ENCODE measurements at regions not wholly inside any gene's neighbourhood (a gene's known extent, or its start where the extent isn't known, plus 50 kb on each side); places are given as distances from the start of the nearest gene placed in this dataset.

DNA sequence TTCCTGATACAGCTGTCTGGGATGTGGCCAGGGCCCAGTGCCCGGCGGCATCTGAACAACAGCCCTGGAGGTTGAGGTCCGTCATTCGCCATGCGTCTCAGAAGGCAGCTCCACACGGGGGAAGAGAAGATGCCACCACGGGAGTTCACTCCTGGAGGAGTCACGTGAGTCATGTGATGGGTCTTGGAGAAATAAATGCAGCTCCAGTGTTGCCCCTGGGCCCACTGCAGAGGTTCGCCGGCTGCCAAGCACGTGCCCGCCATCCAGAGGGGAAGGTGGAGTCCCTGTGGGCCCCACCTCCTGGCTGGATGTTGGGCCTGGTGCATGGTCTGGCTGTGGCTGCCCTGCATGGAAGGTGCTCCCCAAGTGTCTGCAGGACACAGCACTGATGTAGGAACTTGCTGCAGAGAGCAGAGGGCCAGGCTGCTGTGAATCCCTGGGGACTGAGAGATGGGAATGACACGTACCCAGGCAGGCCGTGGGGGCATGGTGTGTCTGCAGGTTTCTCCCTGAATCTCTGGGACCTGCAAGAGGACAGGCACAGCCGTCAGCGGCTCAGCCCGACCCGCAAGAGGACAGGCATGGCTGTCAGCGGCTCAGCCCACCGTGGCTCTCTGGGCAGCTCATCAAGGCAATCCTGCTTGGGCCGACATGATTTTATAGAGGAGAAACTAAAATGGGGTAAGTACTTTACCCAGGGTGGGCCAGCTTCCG, 418.3 kb upstream of the IRX4 start:
- 89 to 90% methylated on average over 9 to 22 of the region's 22 CpGs for WGBS, 2 donors
- Histone ChIP-seq H3K9me3 (no peaks in the 10 kb centered on the region), H3K27ac (no peak overlapping the region), H3K4me3 (no peak overlapping the region), H3K36me3 (no peaks in the 10 kb centered on the region), H3K27me3 (no peaks in the 10 kb centered on the region), H3K4me1 (no peaks in the 10 kb centered on the region)
- no peak for ATAC-seq (ENCODE audit: low FRiP score in 2 of 2)
- peak in 1 of 2 donors; percentile 68 for DNase-seq
- TF ChIP-seq, protein P1, sequence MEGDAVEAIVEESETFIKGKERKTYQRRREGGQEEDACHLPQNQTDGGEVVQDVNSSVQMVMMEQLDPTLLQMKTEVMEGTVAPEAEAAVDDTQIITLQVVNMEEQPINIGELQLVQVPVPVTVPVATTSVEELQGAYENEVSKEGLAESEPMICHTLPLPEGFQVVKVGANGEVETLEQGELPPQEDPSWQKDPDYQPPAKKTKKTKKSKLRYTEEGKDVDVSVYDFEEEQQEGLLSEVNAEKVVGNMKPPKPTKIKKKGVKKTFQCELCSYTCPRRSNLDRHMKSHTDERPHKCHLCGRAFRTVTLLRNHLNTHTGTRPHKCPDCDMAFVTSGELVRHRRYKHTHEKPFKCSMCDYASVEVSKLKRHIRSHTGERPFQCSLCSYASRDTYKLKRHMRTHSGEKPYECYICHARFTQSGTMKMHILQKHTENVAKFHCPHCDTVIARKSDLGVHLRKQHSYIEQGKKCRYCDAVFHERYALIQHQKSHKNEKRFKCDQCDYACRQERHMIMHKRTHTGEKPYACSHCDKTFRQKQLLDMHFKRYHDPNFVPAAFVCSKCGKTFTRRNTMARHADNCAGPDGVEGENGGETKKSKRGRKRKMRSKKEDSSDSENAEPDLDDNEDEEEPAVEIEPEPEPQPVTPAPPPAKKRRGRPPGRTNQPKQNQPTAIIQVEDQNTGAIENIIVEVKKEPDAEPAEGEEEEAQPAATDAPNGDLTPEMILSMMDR (IDR thresholded peaks at IDR 0.05): no peak
- no peak for TF ChIP-seq POLR2A (IDR thresholded peaks at IDR 0.05)
- no peak for TF ChIP-seq POLR2AphosphoS5 (IDR thresholded peaks at IDR 0.05)
- TF ChIP-seq EP300 (IDR thresholded peaks at IDR 0.05): no peak

DNA sequence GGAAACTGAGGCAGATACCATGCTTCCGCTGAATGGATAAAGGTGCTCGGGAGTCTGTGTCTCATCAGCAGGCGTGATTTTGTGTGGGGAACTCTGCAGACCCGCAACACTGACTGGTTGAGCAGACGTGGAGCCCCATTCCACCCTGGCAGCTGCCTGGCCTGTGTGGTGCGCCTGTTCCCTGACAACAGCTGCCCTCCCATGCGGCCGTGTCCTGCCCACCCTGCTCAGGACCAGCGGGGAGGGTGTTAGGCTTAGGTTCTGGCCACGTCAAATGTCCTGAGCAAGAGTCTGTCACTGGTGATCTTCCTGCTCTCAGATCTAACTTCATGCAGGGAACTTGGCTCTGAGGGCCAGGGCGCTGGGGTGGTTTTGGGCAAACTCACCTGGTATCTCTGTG, 417.7 kb upstream of the IRX4 start:
- Histone ChIP-seq H3K27ac (no peak overlapping the region), H3K4me1 (no peaks in the 10 kb centered on the region), H3K36me3 (no peaks in the 10 kb centered on the region), H3K9me3 (no peaks in the 10 kb centered on the region), H3K27me3 (no peaks in the 10 kb centered on the region), H3K4me3 (no peak overlapping the region)
- ATAC-seq (ENCODE audit: low FRiP score in 2 of 2) (no peak), DNase-seq (no peak)
- 89 to 90% methylated on average over 9 to 11 of the region's 11 CpGs for WGBS, 2 donors
- TF ChIP-seq, protein P1 (IDR thresholded peaks at IDR 0.05): no peak
- no peak for TF ChIP-seq EP300 (IDR thresholded peaks at IDR 0.05)
- no peak for TF ChIP-seq POLR2AphosphoS5 (IDR thresholded peaks at IDR 0.05)
- TF ChIP-seq POLR2A (IDR thresholded peaks at IDR 0.05): no peak

DNA sequence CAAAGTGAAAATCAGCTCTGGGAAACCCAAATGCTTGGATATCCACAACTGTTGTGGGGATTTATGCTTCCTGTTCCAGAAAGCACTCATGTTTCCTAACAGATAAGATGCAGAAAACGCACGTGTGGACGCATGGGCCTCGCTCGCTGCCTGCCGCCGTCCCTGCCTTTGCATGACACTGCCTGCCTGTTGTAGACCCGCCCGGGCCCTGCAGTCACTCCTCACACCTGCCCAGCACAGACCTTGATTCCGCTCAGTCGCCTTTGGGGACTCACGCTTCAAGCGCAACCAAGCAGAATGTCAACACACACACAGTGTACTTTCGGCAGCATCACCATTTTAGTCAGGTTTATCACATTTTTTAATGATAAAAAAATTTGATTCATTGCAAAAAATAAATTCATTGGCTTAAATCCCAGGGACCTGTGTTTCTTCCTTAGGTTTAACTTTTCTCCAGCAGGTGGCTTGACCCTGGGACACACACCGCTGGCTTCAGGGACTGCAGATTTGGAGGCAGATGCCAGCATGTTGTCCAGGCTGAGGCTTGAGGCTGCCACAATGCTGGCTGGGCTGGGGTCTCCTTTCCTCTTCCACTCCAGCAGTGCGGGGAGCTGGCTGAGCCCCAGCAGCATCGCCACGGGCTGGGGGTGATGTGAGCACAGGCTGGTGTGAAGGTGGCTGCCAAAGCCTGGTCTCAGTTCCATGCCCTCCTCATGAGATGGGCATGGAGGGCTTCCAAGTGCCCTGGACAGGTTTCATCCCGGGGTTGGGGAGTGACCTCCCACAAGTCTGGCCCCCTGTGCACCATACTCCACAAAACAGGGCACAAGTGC, 416.9 kb upstream of the IRX4 start:
- peak in 1 of 2 donors; percentile 68 for DNase-seq

DNA sequence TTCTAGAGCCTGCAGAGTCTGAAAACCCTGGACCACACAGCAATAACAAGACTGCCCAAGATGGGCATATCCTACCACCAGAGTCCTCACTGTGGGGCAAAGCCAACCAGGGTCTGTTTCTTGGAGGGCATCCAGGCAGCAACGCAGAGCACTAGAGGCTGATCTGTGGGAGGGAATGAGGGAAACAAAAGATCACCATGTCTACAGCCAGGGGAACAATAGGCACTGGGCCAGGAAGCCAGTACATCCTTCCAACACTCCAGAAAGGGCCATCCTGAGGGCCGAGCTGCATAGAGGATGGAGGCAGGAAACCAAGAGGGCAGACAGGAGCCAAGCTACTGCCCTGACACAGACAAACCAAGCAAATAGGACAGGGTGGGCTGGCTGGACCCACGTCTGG, 416.1 kb upstream of the IRX4 start:
- Histone ChIP-seq H3K27me3 (no peaks in the 10 kb centered on the region), H3K36me3 (no peaks in the 10 kb centered on the region), H3K4me3 (no peak overlapping the region), H3K4me1 (no peaks in the 10 kb centered on the region), H3K27ac (no peak overlapping the region), H3K9me3 (no peaks in the 10 kb centered on the region)
- DNase-seq: no peak
- ATAC-seq (ENCODE audit: low FRiP score in 2 of 2): no peak
- TF ChIP-seq POLR2A (IDR thresholded peaks at IDR 0.05): no peak
- TF ChIP-seq, protein P1 (IDR thresholded peaks at IDR 0.05): no peak
- TF ChIP-seq POLR2AphosphoS5 (IDR thresholded peaks at IDR 0.05): no peak
- TF ChIP-seq EP300 (IDR thresholded peaks at IDR 0.05): no peak
- WGBS, 2 donors: 16 to 29% methylated on average over 3 of the region's 3 CpGs

More for the DNA sequence above, 416.9 kb upstream of the IRX4 start:
- no peak for TF ChIP-seq POLR2AphosphoS5 (IDR thresholded peaks at IDR 0.05)
- TF ChIP-seq POLR2A (IDR thresholded peaks at IDR 0.05): no peak
- TF ChIP-seq, protein P1 (IDR thresholded peaks at IDR 0.05): no peak
- no peak for TF ChIP-seq EP300 (IDR thresholded peaks at IDR 0.05)
- H3K36me3 ChIP-seq: no peaks in the 10 kb centered on the region
- no peak for ATAC-seq (ENCODE audit: low FRiP score in 2 of 2)
- H3K4me3 ChIP-seq: no peak overlapping the region
- 77% methylated on average over 13 to 19 of the region's 19 CpGs for WGBS, 2 donors
- H3K4me1 ChIP-seq: no peaks in the 10 kb centered on the region
- no peaks in the 10 kb centered on the region for H3K9me3 ChIP-seq
- no peaks in the 10 kb centered on the region for H3K27me3 ChIP-seq
- no peak overlapping the region for H3K27ac ChIP-seq
